ENCODE measurements at regions not wholly inside any gene's neighbourhood (a gene's known extent, or its start where the extent isn't known, plus 50 kb on each side); places are given as distances from the start of the nearest gene placed in this dataset.

- Histone ChIP-seq H3K9me3 (no peaks in the 10 kb centered on the region), H3K4me1 (peaks cover 16% of the 10 kb centered on the region), H3K4me3 (peak overlapping the region; percentile 42), H3K27ac (peak overlapping the region; percentile 82), H3K36me3 (no peaks in the 10 kb centered on the region), H3K27me3 (no peaks in the 10 kb centered on the region)
- DNase-seq (ENCODE audit: low spot score in 2 of 2): no peak
- 17% methylated on average over 8 of the region's 8 CpGs for WGBS
- TF ChIP-seq EP300 (IDR thresholded peaks at IDR 0.05) (no peak), CTCF (IDR thresholded peaks at IDR 0.05) (no peak), POLR2AphosphoS5 (IDR thresholded peaks at IDR 0.05) (no peak), POLR2A (IDR thresholded peaks at IDR 0.05) (no peak)
Observed at GRCh38 chr14:89041257-89041582, 216.8 kb downstream of the TTC8 start.

DNA sequence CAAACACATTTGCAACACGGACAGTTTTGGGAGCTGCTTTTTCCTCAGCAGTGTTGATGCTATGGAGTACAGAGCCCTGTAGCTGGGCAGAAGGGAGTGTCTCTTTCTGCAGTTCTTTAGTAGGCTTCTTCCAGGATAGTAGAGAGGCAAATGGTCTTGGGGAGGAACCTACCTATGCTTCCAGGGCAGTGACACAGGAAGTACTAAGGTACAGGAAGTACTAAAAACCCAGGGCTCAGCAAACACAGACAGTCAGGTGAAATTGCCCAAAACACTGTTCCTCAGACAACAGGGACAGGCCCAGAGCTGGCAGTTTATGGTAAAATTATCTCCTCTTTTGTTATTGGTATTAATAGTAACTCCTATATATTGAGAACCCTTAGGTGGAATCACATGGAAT, 217.6 kb downstream of the TTC8 start:
- H3K36me3 ChIP-seq: no peaks in the 10 kb centered on the region
- 92% methylated on average over 1 of the region's 1 CpG for WGBS
- H3K4me1 ChIP-seq: peaks cover 16% of the 10 kb centered on the region
- H3K27ac ChIP-seq: no peak overlapping the region
- H3K27me3 ChIP-seq: no peaks in the 10 kb centered on the region
- no peak overlapping the region for H3K4me3 ChIP-seq
- DNase-seq (ENCODE audit: low spot score in 2 of 2): no peak
- H3K9me3 ChIP-seq: no peaks in the 10 kb centered on the region
- TF ChIP-seq CTCF (IDR thresholded peaks at IDR 0.05) (no peak), POLR2AphosphoS5 (IDR thresholded peaks at IDR 0.05) (no peak), POLR2A (IDR thresholded peaks at IDR 0.05) (no peak), EP300 (IDR thresholded peaks at IDR 0.05) (no peak)

DNA sequence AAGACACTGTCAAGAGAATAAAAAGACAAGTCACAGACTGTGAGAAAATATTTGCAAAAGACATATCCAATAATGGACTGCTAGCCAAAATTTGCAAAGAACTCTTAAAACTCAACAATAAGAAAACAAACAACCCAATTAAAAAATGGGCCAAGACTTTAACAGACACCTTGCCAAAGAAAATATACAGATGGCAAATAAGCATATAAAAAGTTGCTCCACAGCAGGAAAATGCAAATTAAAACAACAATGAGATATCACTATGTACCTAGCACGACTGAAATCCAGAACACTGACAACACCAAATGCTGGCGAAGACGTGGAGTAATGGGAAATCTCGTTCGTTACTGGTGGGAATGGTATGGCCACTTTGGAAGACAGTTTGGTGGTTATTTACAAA, 228.9 kb downstream of the TTC8 start:
- no peak overlapping the region for H3K27ac ChIP-seq
- WGBS: 78% methylated on average over 5 of the region's 5 CpGs
- H3K27me3 ChIP-seq: no peaks in the 10 kb centered on the region
- no peaks in the 10 kb centered on the region for H3K9me3 ChIP-seq
- no peak overlapping the region for H3K4me3 ChIP-seq
- no peaks in the 10 kb centered on the region for H3K36me3 ChIP-seq
- no peak for DNase-seq (ENCODE audit: low spot score in 2 of 2)
- TF ChIP-seq POLR2A (IDR thresholded peaks at IDR 0.05): no peak
- H3K4me1 ChIP-seq: no peaks in the 10 kb centered on the region

DNA sequence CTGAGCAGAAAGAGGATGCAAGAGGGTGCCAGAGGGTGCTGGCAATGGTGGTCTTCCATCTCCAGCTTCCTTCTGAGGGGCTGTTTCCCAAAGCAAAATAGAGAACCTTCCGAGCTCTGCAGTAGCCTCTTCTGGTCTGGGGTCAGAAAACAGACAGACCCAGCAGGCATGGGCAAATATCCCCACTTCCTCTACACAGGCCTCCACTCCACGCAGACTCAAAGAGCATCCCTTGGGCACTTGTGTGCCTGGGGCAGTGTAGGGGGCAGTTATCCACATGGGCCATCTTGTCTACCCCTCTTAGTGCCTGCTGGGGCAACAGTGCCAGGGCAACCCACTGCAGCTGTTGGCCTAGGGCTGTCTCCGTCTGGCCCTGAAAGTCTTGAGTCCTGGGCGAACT, 231.9 kb downstream of the TTC8 start:
- Histone ChIP-seq H3K27me3 (no peaks in the 10 kb centered on the region), H3K4me1 (no peaks in the 10 kb centered on the region), H3K27ac (no peak overlapping the region), H3K9me3 (no peaks in the 10 kb centered on the region), H3K36me3 (no peaks in the 10 kb centered on the region), H3K4me3 (no peak overlapping the region)
- DNase-seq (ENCODE audit: low spot score in 2 of 2): no peak
- 85% methylated on average over 4 of the region's 4 CpGs for WGBS
- TF ChIP-seq POLR2AphosphoS5 (IDR thresholded peaks at IDR 0.05): no peak
- no peak for TF ChIP-seq POLR2A (IDR thresholded peaks at IDR 0.05)
- TF ChIP-seq EP300 (IDR thresholded peaks at IDR 0.05): no peak
- TF ChIP-seq CTCF (IDR thresholded peaks at IDR 0.05): no peak

DNA sequence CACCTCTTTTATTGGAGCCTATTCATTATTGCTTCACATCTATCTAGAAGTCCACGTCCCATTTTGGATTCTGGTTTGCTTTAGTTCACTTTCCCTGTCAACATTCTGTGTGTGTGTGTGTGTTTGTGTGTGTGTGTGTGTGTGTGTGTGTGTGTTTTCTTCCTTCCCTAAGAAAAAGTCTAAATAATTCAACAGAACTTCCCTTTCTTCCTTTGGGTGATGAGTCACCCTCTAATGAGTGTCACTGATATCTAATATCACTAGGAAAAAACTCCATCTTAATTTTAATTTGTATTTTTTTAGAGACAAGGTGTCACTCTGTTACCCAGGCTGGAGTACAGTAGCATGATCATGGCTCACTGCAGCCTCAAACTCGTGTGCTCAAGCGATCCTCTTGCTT, 234.2 kb downstream of the TTC8 start:
- WGBS: 89% methylated on average over 3 of the region's 3 CpGs
- TF ChIP-seq CTCF (IDR thresholded peaks at IDR 0.05) (no peak), POLR2A (IDR thresholded peaks at IDR 0.05) (no peak)
- H3K4me3 ChIP-seq: no peak overlapping the region
- no peak overlapping the region for H3K27ac ChIP-seq
- no peaks in the 10 kb centered on the region for H3K9me3 ChIP-seq
- no peaks in the 10 kb centered on the region for H3K4me1 ChIP-seq
- H3K36me3 ChIP-seq: no peaks in the 10 kb centered on the region
- no peak for DNase-seq (ENCODE audit: low spot score in 2 of 2)
- no peaks in the 10 kb centered on the region for H3K27me3 ChIP-seq

DNA sequence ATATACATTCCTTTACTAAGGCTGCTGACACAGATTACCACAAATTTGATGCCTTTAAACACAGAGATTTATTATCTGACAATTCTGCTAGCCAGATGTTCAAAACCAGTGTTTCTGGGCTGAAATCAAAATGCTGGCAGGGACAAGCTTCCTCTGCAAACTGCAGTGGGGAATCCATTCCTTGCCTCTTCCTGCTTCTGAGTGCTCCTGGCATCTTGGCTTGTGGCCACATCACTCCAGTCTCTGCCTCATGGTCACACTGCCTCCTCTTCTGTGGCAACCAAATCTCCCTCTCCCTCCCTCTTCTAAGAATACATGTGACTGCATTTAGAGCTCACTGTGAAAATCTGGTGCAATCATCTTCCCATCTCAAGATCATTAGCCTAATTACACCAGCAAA, 235.7 kb downstream of the TTC8 start:
- TF ChIP-seq POLR2AphosphoS5 (IDR thresholded peaks at IDR 0.05): no peak
- no peak for TF ChIP-seq CTCF (IDR thresholded peaks at IDR 0.05)
- TF ChIP-seq EP300 (IDR thresholded peaks at IDR 0.05): no peak
- no peak for TF ChIP-seq POLR2A (IDR thresholded peaks at IDR 0.05)
- Histone ChIP-seq H3K4me1 (no peaks in the 10 kb centered on the region), H3K27me3 (peaks cover 7% of the 10 kb centered on the region), H3K9me3 (no peaks in the 10 kb centered on the region), H3K27ac (no peak overlapping the region), H3K4me3 (no peak overlapping the region), H3K36me3 (no peaks in the 10 kb centered on the region)
- no peak for DNase-seq (ENCODE audit: low spot score in 2 of 2)

All from suprapubic skin (tissue), 4 donors.